ENCODE measurements at regions not wholly inside any gene's neighbourhood (a gene's known extent, or its start where the extent isn't known, plus 50 kb on each side); places are given as distances from the start of the nearest gene placed in this dataset.

DNA sequence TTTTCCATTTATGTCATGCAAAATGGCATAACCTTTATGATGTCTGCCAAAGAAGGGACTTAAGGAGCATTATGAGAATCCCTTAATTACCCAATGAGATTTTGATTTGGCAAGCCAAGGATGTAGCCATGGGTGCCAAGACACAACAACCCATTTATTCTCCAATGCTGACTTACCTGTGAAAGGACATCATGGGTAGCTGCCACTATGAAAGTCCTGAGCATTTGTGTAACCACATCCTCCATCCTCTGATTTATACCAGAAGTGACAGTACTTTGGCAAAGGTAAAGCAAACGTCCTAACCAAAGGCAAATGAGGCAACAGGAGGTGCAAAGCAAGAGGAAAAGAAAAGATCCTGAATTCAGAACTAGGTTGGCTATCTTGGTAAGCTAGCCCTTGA, 87.3 kb upstream of the EMCN start:
- 52 to 64% methylated on average over 1 of the region's 1 CpG for WGBS, 2 donors
- Histone ChIP-seq H3K27ac (no peak overlapping the region), H3K27me3 (no peaks in the 10 kb centered on the region), H3K36me3 (ENCODE audit: low read depth, missing control alignments) (no peaks in the 10 kb centered on the region), H3K4me3 (no peak overlapping the region), H3K9me3 (no peaks in the 10 kb centered on the region), H3K4me1 (no peaks in the 10 kb centered on the region)
- intact Hi-C loops (cut with DNase I; ENCODE audit: low total_unique reads), result no loop called here
- TF ChIP-seq POLR2A (IDR thresholded peaks at IDR 0.05), result no peak
- DNase-seq, result no peak

DNA sequence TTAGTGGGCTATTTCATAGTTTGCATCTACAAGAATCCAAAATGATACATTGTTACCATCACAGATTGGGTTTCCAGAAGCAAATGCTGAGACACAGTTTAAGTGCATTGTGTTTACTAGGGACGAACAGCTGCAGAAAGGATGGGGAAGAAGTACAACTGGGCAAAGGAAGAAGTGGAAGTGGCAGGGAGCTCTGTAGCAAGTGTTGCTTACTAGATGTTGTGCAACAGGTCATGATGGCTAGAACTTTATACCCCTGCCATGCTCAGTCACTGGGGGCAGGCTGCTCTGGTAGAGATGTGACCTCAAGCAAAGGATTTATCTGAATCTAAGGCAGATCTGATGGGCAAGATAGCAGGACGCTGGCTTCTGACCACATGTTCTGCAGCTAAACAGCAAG, 76.1 kb upstream of the EMCN start:
- Histone ChIP-seq H3K4me1 (no peaks in the 10 kb centered on the region), H3K36me3 (ENCODE audit: low read depth, missing control alignments) (no peaks in the 10 kb centered on the region), H3K27me3 (no peaks in the 10 kb centered on the region), H3K27ac (no peak overlapping the region), H3K9me3 (no peaks in the 10 kb centered on the region), H3K4me3 (no peak overlapping the region)
- 25 to 39% methylated on average over 2 of the region's 2 CpGs for WGBS, 2 donors
- intact Hi-C loops (cut with DNase I; ENCODE audit: low total_unique reads), result no loop called here
- DNase-seq, result peak; percentile 18
- TF ChIP-seq, protein P1, sequence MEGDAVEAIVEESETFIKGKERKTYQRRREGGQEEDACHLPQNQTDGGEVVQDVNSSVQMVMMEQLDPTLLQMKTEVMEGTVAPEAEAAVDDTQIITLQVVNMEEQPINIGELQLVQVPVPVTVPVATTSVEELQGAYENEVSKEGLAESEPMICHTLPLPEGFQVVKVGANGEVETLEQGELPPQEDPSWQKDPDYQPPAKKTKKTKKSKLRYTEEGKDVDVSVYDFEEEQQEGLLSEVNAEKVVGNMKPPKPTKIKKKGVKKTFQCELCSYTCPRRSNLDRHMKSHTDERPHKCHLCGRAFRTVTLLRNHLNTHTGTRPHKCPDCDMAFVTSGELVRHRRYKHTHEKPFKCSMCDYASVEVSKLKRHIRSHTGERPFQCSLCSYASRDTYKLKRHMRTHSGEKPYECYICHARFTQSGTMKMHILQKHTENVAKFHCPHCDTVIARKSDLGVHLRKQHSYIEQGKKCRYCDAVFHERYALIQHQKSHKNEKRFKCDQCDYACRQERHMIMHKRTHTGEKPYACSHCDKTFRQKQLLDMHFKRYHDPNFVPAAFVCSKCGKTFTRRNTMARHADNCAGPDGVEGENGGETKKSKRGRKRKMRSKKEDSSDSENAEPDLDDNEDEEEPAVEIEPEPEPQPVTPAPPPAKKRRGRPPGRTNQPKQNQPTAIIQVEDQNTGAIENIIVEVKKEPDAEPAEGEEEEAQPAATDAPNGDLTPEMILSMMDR (IDR thresholded peaks at IDR 0.05), result no peak
- TF ChIP-seq POLR2A (IDR thresholded peaks at IDR 0.05), result no peak

DNA sequence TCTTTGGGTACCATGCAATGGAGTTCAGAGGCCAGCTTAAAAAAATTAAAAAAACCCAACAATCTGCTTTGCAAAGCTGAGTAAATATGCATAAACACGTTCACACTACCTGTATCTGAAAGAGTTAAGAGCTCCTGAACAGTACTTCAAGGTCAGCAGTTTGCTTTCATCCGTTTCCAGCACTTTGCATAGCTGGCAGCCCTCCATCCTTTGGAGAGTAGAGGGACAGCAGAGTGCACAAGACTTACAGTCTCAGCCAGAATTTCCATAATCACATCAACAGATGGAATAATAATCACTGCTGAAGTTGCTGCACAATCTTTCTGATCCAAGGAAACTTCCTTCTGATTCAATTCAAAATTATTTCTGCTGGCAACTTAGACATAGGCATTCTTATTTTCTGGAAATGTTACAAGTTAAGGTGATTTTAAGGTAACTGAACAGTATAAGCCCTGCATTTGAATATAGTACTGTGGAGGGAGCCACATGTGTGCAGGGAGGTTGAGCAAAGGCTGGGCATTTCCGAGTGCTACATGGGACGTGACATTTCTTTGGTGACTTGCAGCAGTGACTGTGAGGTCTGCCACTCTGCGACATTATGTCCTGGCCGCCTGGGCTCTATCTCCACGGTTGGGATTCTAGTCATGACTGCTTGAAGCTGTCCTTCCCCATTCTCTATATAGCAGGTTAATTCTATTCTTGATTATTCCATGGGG, 73.5 kb upstream of the EMCN start:
- Histone ChIP-seq H3K27ac (no peak overlapping the region), H3K27me3 (no peaks in the 10 kb centered on the region), H3K4me1 (no peaks in the 10 kb centered on the region), H3K4me3 (no peak overlapping the region), H3K9me3 (no peaks in the 10 kb centered on the region), H3K36me3 (ENCODE audit: low read depth, missing control alignments) (no peaks in the 10 kb centered on the region)
- 50 to 63% methylated on average over 7 of the region's 7 CpGs for WGBS, 2 donors
- DNase-seq, result peak; percentile 46
- intact Hi-C loops (cut with DNase I; ENCODE audit: low total_unique reads), result no loop called here
- no peak for TF ChIP-seq POLR2A (IDR thresholded peaks at IDR 0.05)
- TF ChIP-seq, protein P1 (IDR thresholded peaks at IDR 0.05), result no peak

DNA sequence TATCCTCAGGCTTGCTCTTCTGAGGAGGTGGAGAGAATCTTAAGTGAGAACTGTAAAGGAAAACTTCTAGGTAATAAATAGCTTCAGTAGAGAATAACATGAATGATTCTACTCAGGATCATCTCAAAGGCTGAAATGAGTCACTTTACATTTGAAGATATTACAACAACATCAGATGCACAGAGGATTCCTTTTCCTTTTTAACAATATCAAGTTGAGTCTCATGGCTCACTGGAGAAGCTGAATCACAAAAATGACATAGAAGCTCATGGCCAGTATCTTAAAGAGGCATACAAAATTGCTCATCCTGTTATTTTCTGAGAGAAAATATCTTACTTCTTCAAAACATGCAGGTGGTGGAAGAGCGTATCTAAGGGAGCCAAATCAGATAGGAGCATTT, 72.5 kb upstream of the EMCN start:
- no peak overlapping the region for H3K27ac ChIP-seq
- 52 to 54% methylated on average over 1 of the region's 1 CpG for WGBS, 2 donors
- H3K4me3 ChIP-seq, result no peak overlapping the region
- intact Hi-C loops (cut with DNase I; ENCODE audit: low total_unique reads), result no loop called here
- no peak for DNase-seq
- H3K27me3 ChIP-seq, result no peaks in the 10 kb centered on the region
- no peaks in the 10 kb centered on the region for H3K36me3 ChIP-seq (ENCODE audit: low read depth, missing control alignments)
- H3K4me1 ChIP-seq, result no peaks in the 10 kb centered on the region
- TF ChIP-seq, protein P1 (IDR thresholded peaks at IDR 0.05), result no peak
- TF ChIP-seq POLR2A (IDR thresholded peaks at IDR 0.05), result no peak
- no peaks in the 10 kb centered on the region for H3K9me3 ChIP-seq

DNA sequence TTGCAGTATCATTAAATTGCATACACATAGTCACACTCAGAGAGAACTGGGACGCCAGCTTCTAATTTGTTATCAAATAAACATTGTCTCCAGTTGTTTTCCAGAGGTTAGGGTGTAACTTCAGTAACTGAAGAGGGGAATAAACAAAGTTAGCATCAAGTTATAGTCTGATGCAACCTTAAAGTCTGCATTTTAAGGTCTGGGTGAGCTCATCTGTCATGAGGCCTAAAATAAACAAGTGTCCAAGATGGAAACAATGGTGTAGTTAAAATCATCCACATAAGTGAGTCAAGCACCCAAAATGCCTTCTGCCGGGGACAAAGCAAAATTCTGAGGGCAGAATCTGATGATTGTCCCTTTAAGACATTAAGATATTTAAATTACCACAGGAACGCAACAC, 70.3 kb upstream of the EMCN start:
- DNase-seq, result no peak
- intact Hi-C loops (cut with DNase I; ENCODE audit: low total_unique reads), result no loop called here
- TF ChIP-seq, protein P1 (IDR thresholded peaks at IDR 0.05), result no peak
- no peak for TF ChIP-seq POLR2A (IDR thresholded peaks at IDR 0.05)
- no peaks in the 10 kb centered on the region for H3K27me3 ChIP-seq
- WGBS, 2 donors, result 86 to 87% methylated on average over 3 of the region's 3 CpGs
- H3K36me3 ChIP-seq (ENCODE audit: low read depth, missing control alignments), result no peaks in the 10 kb centered on the region
- no peak overlapping the region for H3K27ac ChIP-seq
- H3K4me3 ChIP-seq, result no peak overlapping the region
- no peaks in the 10 kb centered on the region for H3K9me3 ChIP-seq
- no peaks in the 10 kb centered on the region for H3K4me1 ChIP-seq
